ENCODE measurements at regions not wholly inside any gene's neighbourhood (a gene's known extent, or its start where the extent isn't known, plus 50 kb on each side); places are given as distances from the start of the nearest gene placed in this dataset.

- DNase-seq, result no peak
Measured at GRCh38 chr4:163939597-163939996, 445.1 kb downstream of the TMA16 start.

GRCh38 chr4:163941221-163941905 lies 446.9 kb downstream of the TMA16 start:
- ATAC-seq (no peak), DNase-seq (no peak)
- Histone ChIP-seq H3K27me3 (no peaks in the 10 kb centered on the region), H3K9me3 (peaks cover 0 to 11% (median 0%) of the 10 kb centered on the region in 11 donors), H3K36me3 (no peaks in the 10 kb centered on the region), H3K27ac (no peak overlapping the region), H3K4me1 (no peaks in the 10 kb centered on the region), H3K4me3 (no peak overlapping the region)
- no peak for TF ChIP-seq CTCF (IDR thresholded peaks at IDR 0.05)
- WGBS, 2 donors, result 68 to 77% methylated on average over 7 of the region's 7 CpGs
- intact Hi-C loops (cut with DNase I), result no loop called here

More at GRCh38 chr4:163939597-163939996, 445.1 kb downstream of the TMA16 start:
- Histone ChIP-seq H3K27me3 (no peaks in the 10 kb centered on the region), H3K36me3 (no peaks in the 10 kb centered on the region), H3K9me3 (peaks cover 0 to 11% (median 0%) of the 10 kb centered on the region in 11 donors), H3K4me1 (no peaks in the 10 kb centered on the region), H3K4me3 (no peak overlapping the region), H3K27ac (no peak overlapping the region)
- no peak for TF ChIP-seq CTCF (IDR thresholded peaks at IDR 0.05)
- 86 to 94% methylated on average over 1 of the region's 1 CpG for WGBS, 2 donors
- ATAC-seq, result no peak
- intact Hi-C loops (cut with DNase I), result no loop called here

GRCh38 chr4:163948920-163949455 lies 454.5 kb downstream of the TMA16 start:
- Histone ChIP-seq H3K27me3 (no peaks in the 10 kb centered on the region), H3K36me3 (no peaks in the 10 kb centered on the region), H3K27ac (no peak overlapping the region), H3K9me3 (no peaks in the 10 kb centered on the region), H3K4me3 (no peak overlapping the region), H3K4me1 (no peaks in the 10 kb centered on the region)
- DNase-seq, result no peak
- intact Hi-C loops (cut with DNase I), result no loop called here
- TF ChIP-seq CTCF (IDR thresholded peaks at IDR 0.05), result no peak
- ATAC-seq, result no peak
- WGBS, 2 donors, result 86% methylated on average over 9 of the region's 9 CpGs

- H3K27me3 ChIP-seq, result no peaks in the 10 kb centered on the region
- intact Hi-C loops (cut with DNase I), result no loop called here
- no peak overlapping the region for H3K27ac ChIP-seq
- no peak overlapping the region for H3K4me3 ChIP-seq
- ATAC-seq (no peak), DNase-seq (no peak)
- H3K9me3 ChIP-seq, result no peaks in the 10 kb centered on the region
- TF ChIP-seq CTCF (IDR thresholded peaks at IDR 0.05), result no peak
- H3K36me3 ChIP-seq, result no peaks in the 10 kb centered on the region
- WGBS, 2 donors, result 86 to 88% methylated on average over 11 of the region's 11 CpGs
- H3K4me1 ChIP-seq, result no peaks in the 10 kb centered on the region
Measured at GRCh38 chr4:163949976-163950601, 455.6 kb downstream of the TMA16 start.
